ENCODE measurements at regions not wholly inside any gene's neighbourhood (a gene's known extent, or its start where the extent isn't known, plus 50 kb on each side); places are given as distances from the start of the nearest gene placed in this dataset.

DNA sequence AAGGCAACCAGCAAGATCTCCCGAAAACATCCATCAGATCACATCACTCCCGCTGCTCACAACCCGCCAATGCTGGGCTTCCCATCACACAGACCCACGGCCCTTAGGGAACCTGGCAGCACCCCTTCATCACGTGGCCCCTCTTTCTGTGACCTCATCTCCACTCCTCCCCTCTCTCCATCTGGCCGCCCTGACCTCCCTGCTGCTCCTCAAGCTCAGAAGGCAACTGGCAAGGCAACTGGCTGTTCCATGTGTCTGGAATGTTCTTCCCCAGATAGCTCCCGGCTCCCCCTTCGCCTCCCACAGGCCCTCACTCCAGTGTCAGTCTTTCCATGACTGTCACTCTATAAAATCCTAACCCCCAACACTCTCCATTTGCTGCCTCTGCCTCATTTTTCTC is 113.0 kb upstream of the ERG start (continued):
- no peak for TF ChIP-seq E2F8 (IDR thresholded peaks at IDR 0.05; ENCODE audit: low read depth, partially characterized antibody)
- no peak for TF ChIP-seq HDGF (IDR thresholded peaks at IDR 0.05)
- TF ChIP-seq NFIC (IDR thresholded peaks at IDR 0.05; ENCODE audit: low read depth, low read length): no peak
- TF ChIP-seq RBBP5 (conservative IDR thresholded peaks at IDR 0.05): no peak
- TF ChIP-seq CBX3 (IDR thresholded peaks at IDR 0.05; ENCODE audit: borderline replicate concordance, low read depth): no peak
- no peak for TF ChIP-seq REST (IDR thresholded peaks at IDR 0.05; ENCODE audit: low read depth, low read length)
- TF ChIP-seq EED (IDR thresholded peaks at IDR 0.05; ENCODE audit: low read depth): no peak
- TF ChIP-seq TAF1 (IDR thresholded peaks at IDR 0.05; ENCODE audit: borderline replicate concordance, low read depth, low read length): no peak
- TF ChIP-seq HDAC6 (IDR thresholded peaks at IDR 0.05; ENCODE audit: unreplicated experiment): no peak
- TF ChIP-seq USF2 (IDR thresholded peaks at IDR 0.05; ENCODE audit: borderline replicate concordance, low read depth, low read length): no peak
- TF ChIP-seq CREM (IDR thresholded peaks at IDR 0.05; ENCODE audit: low read depth): no peak
